Hepatocyte (in vitro differentiated cells): ENCODE measurements at regions not wholly inside any gene's neighbourhood (a gene's known extent, or its start where the extent isn't known, plus 50 kb on each side); places are given as distances from the start of the nearest gene placed in this dataset.

ENCODE experiments used
- CTCF ChIP-seq: fragments of 200-600 bp; sonication (generic); IDR thresholded peaks from 2 replicates; pipeline ENCODE4 v1.5.1; 2016; ENCODE audit warnings: antibody characterized with exemption, mild to moderate bottlenecking; ENCODE audit not compliant: poor library complexity
- EZH2 ChIP-seq: fragments of 200-600 bp; sonication (generic); IDR thresholded peaks from 2 replicates; pipeline ENCODE4 v1.6.1; 2016; ENCODE audit warnings: antibody characterized with exemption, mild to moderate bottlenecking, borderline replicate concordance

- TF ChIP-seq CTCF (no peak), EZH2 (no peak)
Measured at GRCh38 chr5:101532430-101532829, 629.3 kb upstream of the ST8SIA4 start.
